CD1c-positive myeloid dendritic cell (primary cell): ENCODE measurements at regions not wholly inside any gene's neighbourhood (a gene's known extent, or its start where the extent isn't known, plus 50 kb on each side); places are given as distances from the start of the nearest gene placed in this dataset.
A peak's percentile ranks its signal among the peaks of the same experiment; 100 is the strongest.
"Not testable (repeated sequence)": the region's sequence is repeated elsewhere in the genome, so short reads cannot be mapped to it uniquely, and the experiment has no call there.

Experiments
- DNase-seq: peaks from one replicate; pipeline ENCODE4 v3.0.0-alpha.2; 2016; ENCODE audit errors: extremely low spot score

GRCh38 chr6:167470101-167470835 is 145.4 kb downstream of the TTLL2 start:
- DNase-seq = no peak

- no peak for DNase-seq
These were observed 146.1 kb downstream of the TTLL2 start for GRCh38 chr6:167470836-167471547.

- DNase-seq = no peak
These were observed 146.7 kb downstream of the TTLL2 start for GRCh38 chr6:167471548-167471930.

GRCh38 chr6:167472148-167472547 is 147.3 kb downstream of the TTLL2 start:
- DNase-seq = no peak

GRCh38 chr6:167472880-167473279 is 148.0 kb downstream of the TTLL2 start:
- DNase-seq = no peak

GRCh38 chr6:167474171-167474570 is 149.3 kb downstream of the TTLL2 start:
- no peak for DNase-seq

- no peak for DNase-seq
These were observed 149.8 kb downstream of the TTLL2 start for GRCh38 chr6:167474725-167475124.

GRCh38 chr6:167475947-167476346 is 151.1 kb downstream of the TTLL2 start:
- DNase-seq = no peak

GRCh38 chr6:167476844-167477595 is 152.1 kb downstream of the TTLL2 start:
- no peak for DNase-seq

GRCh38 chr6:167477688-167478087 is 152.8 kb downstream of the TTLL2 start:
- DNase-seq = no peak

GRCh38 chr6:167479301-167479700 is 154.4 kb downstream of the TTLL2 start:
- no peak for DNase-seq

- peak; percentile 16 for DNase-seq
These were observed 155.2 kb downstream of the TTLL2 start for GRCh38 chr6:167479901-167480648.

- DNase-seq = no peak
These were observed 156.5 kb downstream of the TTLL2 start for GRCh38 chr6:167481307-167481926.

- not testable (repeated sequence) for DNase-seq
These were observed 157.9 kb downstream of the TTLL2 start for GRCh38 chr6:167482801-167483200.

GRCh38 chr6:167485186-167485978 is 160.5 kb downstream of the TTLL2 start:
- DNase-seq = peak; percentile 2

GRCh38 chr6:167487749-167488664 is 163.1 kb downstream of the TTLL2 start:
- no peak for DNase-seq

GRCh38 chr6:167491438-167492099 is 166.7 kb downstream of the TTLL2 start:
- no peak for DNase-seq

- DNase-seq = peak; percentile 1
These were observed 167.2 kb downstream of the TTLL2 start for GRCh38 chr6:167492100-167492449.

- no peak for DNase-seq
These were observed 168.4 kb downstream of the TTLL2 start for GRCh38 chr6:167493310-167493709.
